HCT116 (cell line): ENCODE measurements at regions not wholly inside any gene's neighbourhood (a gene's known extent, or its start where the extent isn't known, plus 50 kb on each side); places are given as distances from the start of the nearest gene placed in this dataset.

Experiments used
- ATAC-seq: fragments of 200-7000 bp; cut with Tn5 transposase; 2 replicates; pipeline ENCODE4 v1.9.1; 2020; ENCODE audit warnings: mild to moderate bottlenecking, moderate library complexity
- BruUV-seq: library from RNA; stranded (reverse); fragments of 400-500 nt; replicated peaks from 2 replicates; lab custom pipeline; 2021; lab: Mats Ljungman, UMichigan
- CTCF ChIA-PET: fragments of 300-600 bp; sonication (Branson Sonifier 250); formaldehyde crosslinking; loops from one replicate; lab custom pipeline; 2021; ENCODE audit warnings: antibody characterized with exemption; lab: Charles Lee
- POLR2A ChIA-PET: fragments of 300-600, 350-600 bp; sonication (Branson Sonifier 250); formaldehyde crosslinking; loops from one replicate; lab custom pipeline; 2021; ENCODE audit warnings: antibody characterized with exemption; lab: Charles Lee
- RAD21 ChIA-PET, 2 experiments: fragments of 300-600 bp; sonication (Branson Sonifier 250); formaldehyde crosslinking; loops; one replicate each; lab custom pipeline; 2023; ENCODE audit warnings: low total read pairs in 2 of 2; ENCODE audit not compliant: uncharacterized antibody in 2 of 2, unreplicated experiment in 2 of 2, low non-redundant PET in 1 of 2; lab: Charles Lee
- DNase-seq: peaks from one replicate; pipeline ENCODE4 v3.0.0-alpha.2; 2010; ENCODE audit warnings: low read depth, low spot score
- H2AFZ ChIP-seq: fragments of 200-600 bp; shearing (Covaris generic), sonication (generic); 2 replicates; pipeline ENCODE4 v1.6.1; 2017; ENCODE audit warnings: low read depth, mixed run types, mixed read lengths, antibody characterized with exemption, low read length; ENCODE audit not compliant: poor library complexity, severe bottlenecking
- H3K27ac ChIP-seq: 2 replicates; pipeline ENCODE4 v1.5.1; 2012; ENCODE audit warnings: low read depth, low read length
- H3K27me3 ChIP-seq: fragments of 200-600 bp; sonication (generic); 2 replicates; pipeline ENCODE4 v1.6.1; 2016; ENCODE audit warnings: mixed run types, low read length, mixed read lengths; ENCODE audit not compliant: insufficient read depth
- H3K36me3 ChIP-seq, 2 experiments: fragments of 200-500 bp in 1 of 2; fragments of 200-600 bp in 1 of 2; sonication (Bioruptor generic) in 1 of 2; sonication (generic) in 1 of 2; 2 replicates each; pipeline versions ENCODE4 v1.5.1 to v1.6.1; 2014 to 2016; ENCODE audit warnings: low read length in 2 of 2, inconsistent platforms in 1 of 2, mixed read lengths in 1 of 2, mixed run types in 1 of 2; ENCODE audit not compliant: insufficient read depth in 2 of 2, control insufficient read depth in 1 of 2
- H3K4me1 ChIP-seq, 2 experiments: fragments of 200-600 bp in 1 of 2; sonication (generic) in 1 of 2; 2 replicates each; pipeline versions ENCODE4 v1.5.1 to v1.6.1; 2012 to 2017; ENCODE audit warnings: low read length in 2 of 2, inconsistent platforms in 1 of 2, mild to moderate bottlenecking in 1 of 2, mixed read lengths in 1 of 2, mixed run types in 1 of 2, moderate library complexity in 1 of 2; ENCODE audit not compliant: insufficient read depth in 2 of 2, control insufficient read depth in 1 of 2
- H3K4me2 ChIP-seq: fragments of 200-600 bp; sonication (generic); 2 replicates; pipeline ENCODE4 v1.6.1; 2017; ENCODE audit warnings: mixed run types, low read length, mixed read lengths
- H3K4me3 ChIP-seq, 2 experiments: fragments of 200-600 bp in 1 of 2; sonication (generic) in 1 of 2; replicated peaks in 1 of 2; 2 replicates each; pipeline ENCODE4 v1.5.1; 2011 to 2016; ENCODE audit warnings: low read length in 2 of 2, control low read depth in 1 of 2, low read depth in 1 of 2, mild to moderate bottlenecking in 1 of 2, mixed read lengths in 1 of 2, mixed run types in 1 of 2
- H3K79me2 ChIP-seq: fragments of 200-600 bp; sonication (generic); 2 replicates; pipeline ENCODE4 v1.6.1; 2017; ENCODE audit warnings: mild to moderate bottlenecking, mixed run types, low read length, moderate library complexity, mixed read lengths; ENCODE audit not compliant: insufficient read depth
- H3K9ac ChIP-seq: fragments of 200-600 bp; sonication (generic); 2 replicates; pipeline ENCODE4 v1.6.1; 2016; ENCODE audit warnings: low read length, mixed read lengths
- H3K9me2 ChIP-seq: fragments of 200-600 bp; sonication (generic), shearing (Covaris generic); 2 replicates; pipeline ENCODE4 v1.6.1; 2017; ENCODE audit warnings: mixed run types, mild to moderate bottlenecking, moderate library complexity; ENCODE audit not compliant: insufficient read depth
- H3K9me3 ChIP-seq, 2 experiments: fragments of 200-500 bp in 1 of 2; fragments of 200-600 bp in 1 of 2; sonication (Bioruptor generic) in 1 of 2; sonication (generic) in 1 of 2; 2 replicates each; pipeline ENCODE4 v1.6.1; 2014 to 2017; ENCODE audit warnings: low read length in 2 of 2, mixed read lengths in 2 of 2, inconsistent platforms in 1 of 2, low read depth in 1 of 2, mild to moderate bottlenecking in 1 of 2, mixed run types in 1 of 2, moderate library complexity in 1 of 2; ENCODE audit not compliant: control insufficient read depth in 1 of 2, insufficient read depth in 1 of 2
- H4K20me1 ChIP-seq: fragments of 200-600 bp; sonication (generic), shearing (Covaris generic); 2 replicates; pipeline ENCODE4 v1.6.1; 2017; ENCODE audit warnings: mixed run types, mild to moderate bottlenecking, moderate library complexity; ENCODE audit not compliant: insufficient read depth
- ATF3 ChIP-seq: IDR thresholded peaks from 2 replicates; pipeline ENCODE4 v1.6.1; 2012
- CEBPB ChIP-seq: IDR thresholded peaks from 2 replicates; pipeline ENCODE4 v1.6.1; 2012; ENCODE audit warnings: low read depth
- EGR1 ChIP-seq: IDR thresholded peaks from 2 replicates; pipeline ENCODE4 v1.6.1; 2012; ENCODE audit warnings: low read depth
- ELF1 ChIP-seq: IDR thresholded peaks from 2 replicates; pipeline ENCODE4 v1.6.1; 2012; ENCODE audit warnings: low read depth, borderline replicate concordance
- EZH2phosphoT487 ChIP-seq: fragments of 200-600 bp; IDR thresholded peaks from 2 replicates; pipeline ENCODE4 v1.6.1; 2018; ENCODE audit warnings: antibody characterized with exemption, borderline replicate concordance
- FOSL1 ChIP-seq: IDR thresholded peaks from 2 replicates; pipeline ENCODE4 v1.6.1; 2012; ENCODE audit warnings: low read depth
- MAX ChIP-seq: IDR thresholded peaks from 2 replicates; pipeline ENCODE4 v1.6.1; 2012
- POLR2A ChIP-seq: IDR thresholded peaks from 2 replicates; pipeline ENCODE4 v1.7.0; 2011; ENCODE audit warnings: borderline replicate concordance; ENCODE audit not compliant: insufficient read depth, insufficient read length; ENCODE audit errors: extremely low read depth
- POLR2AphosphoS5 ChIP-seq: IDR thresholded peaks from 2 replicates; pipeline ENCODE4 v1.6.1; 2011; ENCODE audit warnings: mild to moderate bottlenecking, low read depth, low read length, moderate library complexity
- RAD21 ChIP-seq: IDR thresholded peaks from 2 replicates; pipeline ENCODE4 v1.6.1; 2012; ENCODE audit warnings: low read depth, mild to moderate bottlenecking
- REST ChIP-seq: IDR thresholded peaks from 2 replicates; pipeline ENCODE4 v1.6.1; 2012; ENCODE audit warnings: low read depth
- SIN3A ChIP-seq: IDR thresholded peaks from 2 replicates; pipeline ENCODE4 v1.6.1; 2012; ENCODE audit warnings: low read depth
- SP1 ChIP-seq: IDR thresholded peaks from 2 replicates; pipeline ENCODE4 v1.6.1; 2012; ENCODE audit warnings: low read depth
- SRF ChIP-seq: IDR thresholded peaks from 2 replicates; pipeline ENCODE4 v1.6.1; 2012; ENCODE audit warnings: low read depth
- TCF7L2 ChIP-seq: IDR thresholded peaks from 2 replicates; pipeline ENCODE4 v1.7.0; 2011; ENCODE audit warnings: borderline replicate concordance, inconsistent platforms; ENCODE audit not compliant: insufficient read depth, insufficient read length; ENCODE audit errors: extremely low read depth
- ZNF274 ChIP-seq: fragments of 200-500 bp; sonication (Bioruptor generic); IDR thresholded peaks from 2 replicates; pipeline ENCODE4 v1.6.1; 2014; ENCODE audit warnings: mild to moderate bottlenecking, low read depth, low read length, inconsistent platforms
- intact Hi-C: fragments of 100-400 bp; cut with micrococcal nuclease; formaldehyde crosslinking; loops from 2 replicates; pipeline ENCODE4 v1.10.0; 2022

- POLR2A ChIA-PET: no interaction called here
- BruUV-seq: no TSS peak
- H3K9ac ChIP-seq: no peak overlapping the region
- H3K27me3 ChIP-seq: no peaks in the 10 kb centered on the region
- no peak for DNase-seq
- ATAC-seq: no peak
- no peaks in the 10 kb centered on the region for H3K36me3 ChIP-seq
- intact Hi-C loops: loop anchor here (10.0 kb wide), 1 partner anchor 1394 kb away; no protein-coding TSS in a partner anchor
- no peak overlapping the region for H3K4me3 ChIP-seq
- RAD21 ChIA-PET: interaction anchor here in 1 of 2 experiments (2.5 kb wide), 1 partner anchor 220 kb away, joined by 20 read pairs; no protein-coding TSS in a partner anchor
- no peaks in the 10 kb centered on the region for H3K79me2 ChIP-seq
- no peak overlapping the region for H3K4me2 ChIP-seq
- CTCF ChIA-PET: interaction anchor here (6.4 kb wide), 1 partner anchor 222 kb away, joined by 144 read pairs; no protein-coding TSS in a partner anchor
- H2AFZ ChIP-seq: no peak overlapping the region
- H4K20me1 ChIP-seq: no peaks in the 10 kb centered on the region
- H3K4me1 ChIP-seq: peaks cover 0 to 29% of the 10 kb centered on the region in 2 experiments; a peak in 3 of 4 replicates
- no peak overlapping the region for H3K27ac ChIP-seq
- H3K9me2 ChIP-seq: no peaks in the 10 kb centered on the region
- no peaks in the 10 kb centered on the region for H3K9me3 ChIP-seq
- no peak for TF ChIP-seq POLR2AphosphoS5
- TF ChIP-seq REST: no peak
- no peak for TF ChIP-seq SIN3A
- no peak for TF ChIP-seq ATF3
- TF ChIP-seq EZH2phosphoT487: no peak
- no peak for TF ChIP-seq ELF1
- no peak for TF ChIP-seq SP1
- TF ChIP-seq ZNF274: no peak
- no peak for TF ChIP-seq EGR1
- no peak for TF ChIP-seq RAD21
- no peak for TF ChIP-seq CEBPB
- no peak for TF ChIP-seq TCF7L2
- TF ChIP-seq SRF: no peak
- TF ChIP-seq FOSL1: no peak
- TF ChIP-seq MAX: no peak
- TF ChIP-seq POLR2A: no peak
Observed at GRCh38 chr1:68340951-68341350, 108.6 kb upstream of the WLS start.
